ENCODE measurements at regions not wholly inside any gene's neighbourhood (a gene's known extent, or its start where the extent isn't known, plus 50 kb on each side); places are given as distances from the start of the nearest gene placed in this dataset.

GRCh38 chr11:79762279-79762921 is 321.6 kb upstream of the TENM4 start:
- no peak for DNase-seq

GRCh38 chr11:79758325-79758724 is 317.5 kb upstream of the TENM4 start:
- DNase-seq = no peak

GRCh38 chr11:79747406-79747805 is 306.6 kb upstream of the TENM4 start:
- DNase-seq = no peak

GRCh38 chr11:79744941-79745340 is 304.1 kb upstream of the TENM4 start:
- no peak for DNase-seq

- DNase-seq = no peak
These were observed 301.3 kb upstream of the TENM4 start for GRCh38 chr11:79742176-79742575.

GRCh38 chr11:79739591-79739990 is 298.8 kb upstream of the TENM4 start:
- DNase-seq = no peak

GRCh38 chr11:79727221-79727620 is 286.4 kb upstream of the TENM4 start:
- DNase-seq = no peak

GRCh38 chr11:79720115-79720514 is 279.3 kb upstream of the TENM4 start:
- DNase-seq = no peak

- no peak for DNase-seq
These were observed 267.6 kb upstream of the TENM4 start for GRCh38 chr11:79708319-79708932.

GRCh38 chr11:79705648-79706047 is 264.8 kb upstream of the TENM4 start:
- no peak for DNase-seq

- no peak for DNase-seq
These were observed 261.5 kb upstream of the TENM4 start for GRCh38 chr11:79702303-79702702.

GRCh38 chr11:79699246-79699645 is 258.4 kb upstream of the TENM4 start:
- no peak for DNase-seq

- no peak for DNase-seq
These were observed 257.1 kb upstream of the TENM4 start for GRCh38 chr11:79697905-79698304.

- no peak for DNase-seq
These were observed 253.5 kb upstream of the TENM4 start for GRCh38 chr11:79694368-79694767.

- DNase-seq = no peak
These were observed 250.6 kb upstream of the TENM4 start for GRCh38 chr11:79691445-79691844.

GRCh38 chr11:79686703-79687419 is 246.0 kb upstream of the TENM4 start:
- no peak for DNase-seq

GRCh38 chr11:79683930-79684329 is 243.1 kb upstream of the TENM4 start:
- DNase-seq = no peak

- DNase-seq = no peak
These were observed 238.1 kb upstream of the TENM4 start for GRCh38 chr11:79678780-79679452.

GRCh38 chr11:79676396-79676795 is 235.6 kb upstream of the TENM4 start:
- DNase-seq = no peak

- no peak for DNase-seq
These were observed 234.3 kb upstream of the TENM4 start for GRCh38 chr11:79675081-79675480.

- no peak for DNase-seq
These were observed 232.0 kb upstream of the TENM4 start for GRCh38 chr11:79672786-79673185.

- DNase-seq = no peak
These were observed 230.6 kb upstream of the TENM4 start for GRCh38 chr11:79671401-79671800.

GRCh38 chr11:79670882-79671281 is 230.1 kb upstream of the TENM4 start:
- no peak for DNase-seq

GRCh38 chr11:79668575-79668974 is 227.7 kb upstream of the TENM4 start:
- no peak for DNase-seq

Data from activated CD4-positive, alpha-beta T cell treated with anti-CD3 and anti-CD28 coated beads for 4 hours (primary cell).